ENCODE measurements at regions not wholly inside any gene's neighbourhood (a gene's known extent, or its start where the extent isn't known, plus 50 kb on each side); places are given as distances from the start of the nearest gene placed in this dataset.

GRCh38 chr2:239459606-239460005, 58.8 kb upstream of the HDAC4 start:
- TF ChIP-seq GATA3 (IDR thresholded peaks at IDR 0.05; ENCODE audit: low read depth, low read length), result no peak
- TF ChIP-seq GATA2 (IDR thresholded peaks at IDR 0.05; ENCODE audit: low read depth, low read length), result no peak

Data from SH-SY5Y (cell line).